ENCODE measurements at regions not wholly inside any gene's neighbourhood (a gene's known extent, or its start where the extent isn't known, plus 50 kb on each side); places are given as distances from the start of the nearest gene placed in this dataset.
A peak's percentile ranks its signal among the peaks of the same experiment; 100 is the strongest.

- TF ChIP-seq NFIC (IDR thresholded peaks at IDR 0.05; ENCODE audit: borderline replicate concordance), result peak; percentile 41; the same call in 1 of the 2 replicates
- no peak for TF ChIP-seq ZBTB33 (IDR thresholded peaks at IDR 0.05; ENCODE audit: borderline replicate concordance, low read depth)
- TF ChIP-seq NRF1 (IDR thresholded peaks at IDR 0.05; ENCODE audit: low read depth, low read length), result no peak
- no peak for TF ChIP-seq EZH2phosphoT487 (IDR thresholded peaks at IDR 0.05; ENCODE audit: borderline replicate concordance, low read depth)
- no peak for TF ChIP-seq FOSL2 (IDR thresholded peaks at IDR 0.05; ENCODE audit: borderline replicate concordance, low read depth)
- TF ChIP-seq FOXM1 (IDR thresholded peaks at IDR 0.05; ENCODE audit: low read depth), result no peak
- H3K27ac ChIP-seq (ENCODE audit: low read depth in 2 of 2, low read length in 1 of 2), result peak overlapping the region in 1 of 2 experiments; percentile 27; a peak in 1 of 4 replicates
- no peak for DNase-seq
- POLR2A ChIA-PET, result no interaction called here
- no peaks in the 10 kb centered on the region for H3F3A ChIP-seq (replicated peaks; ENCODE audit: insufficient read depth)
- H3K9me3 ChIP-seq, result 0 out of 2 replicates have a peak, but pooled peaks cover 5% of the 10 kb centered on the region
- no peaks in the 10 kb centered on the region; a peak in 1 of 4 replicates for H3K4me1 ChIP-seq (ENCODE audit: control insufficient read depth in 1 of 2, insufficient read depth in 2 of 2, low read depth in 1 of 2, low read length in 1 of 2)
- no peaks in the 10 kb centered on the region for H3K79me2 ChIP-seq (ENCODE audit: insufficient read depth)
- no peak overlapping the region for H3K9ac ChIP-seq
- H3K9me2 ChIP-seq, result no peaks in the 10 kb centered on the region
- WGBS (ENCODE audit: low lambda C conversion rate), result 25% methylated on average over 1 of the region's 1 CpG
- H4K20me1 ChIP-seq (ENCODE audit: insufficient read depth), result no peaks in the 10 kb centered on the region
- H2AFZ ChIP-seq (ENCODE audit: low read depth), result no peak overlapping the region
- H3K27me3 ChIP-seq (ENCODE audit: insufficient read depth), result no peaks in the 10 kb centered on the region
- H3K4me3 ChIP-seq (ENCODE audit: low read depth in 2 of 2, low read length in 1 of 2), result no peak overlapping the region
- no peaks in the 10 kb centered on the region for H3K36me3 ChIP-seq (replicated peaks in 1 of 2; ENCODE audit: control insufficient read depth in 1 of 2, insufficient read depth in 2 of 2, low read length in 1 of 2)
- no peak overlapping the region for H3K4me2 ChIP-seq
- CTCF ChIA-PET, result no interaction called here
These were observed 206.3 kb downstream of the CSNK1G3 start for GRCh38 chr5:123718238-123718637.

- TF ChIP-seq EP300 (IDR thresholded peaks at IDR 0.05; ENCODE audit: borderline replicate concordance in 1 of 2, low read depth in 1 of 2, low read length in 1 of 2) (peak in 1 of 2 experiments; percentile 60; a peak in 1 of 4 replicates), FOSL2 (IDR thresholded peaks at IDR 0.05; ENCODE audit: borderline replicate concordance, low read depth) (peak; percentile 15; the same call in 1 of the 2 replicates), GABPA (IDR thresholded peaks at IDR 0.05; ENCODE audit: low read depth) (no peak), USF2 (IDR thresholded peaks at IDR 0.05; ENCODE audit: borderline replicate concordance, low read depth, low read length) (no peak), TEAD4 (IDR thresholded peaks at IDR 0.05; ENCODE audit: borderline replicate concordance, insufficient read depth) (0 out of 2 replicates have a peak, but pooled peaks have one; percentile 33), JUND (IDR thresholded peaks at IDR 0.05) (peak; percentile 36; the same call in 1 of the 2 replicates), TCF12 (IDR thresholded peaks at IDR 0.05) (peak; percentile 66)
- ChIA-PET POLR2A (no interaction called here), CTCF (no interaction called here)
- no peak overlapping the region for H3K4me3 ChIP-seq (ENCODE audit: low read depth in 2 of 2, low read length in 1 of 2)
- H4K20me1 ChIP-seq (ENCODE audit: insufficient read depth), result no peaks in the 10 kb centered on the region
- H3K36me3 ChIP-seq (replicated peaks in 1 of 2; ENCODE audit: control insufficient read depth in 1 of 2, insufficient read depth in 2 of 2, low read length in 1 of 2), result no peaks in the 10 kb centered on the region
- no peaks in the 10 kb centered on the region for H3K79me2 ChIP-seq (ENCODE audit: insufficient read depth)
- DNase-seq, result no peak
- no peak overlapping the region for H3K9ac ChIP-seq
- H3K27ac ChIP-seq (ENCODE audit: low read depth in 2 of 2, low read length in 1 of 2), result no peak overlapping the region
- H3F3A ChIP-seq (replicated peaks; ENCODE audit: insufficient read depth), result no peaks in the 10 kb centered on the region
- H2AFZ ChIP-seq (ENCODE audit: low read depth), result no peak overlapping the region
- no peaks in the 10 kb centered on the region for H3K27me3 ChIP-seq (ENCODE audit: insufficient read depth)
- H3K4me2 ChIP-seq, result no peak overlapping the region
- no peaks in the 10 kb centered on the region for H3K9me2 ChIP-seq
- no peaks in the 10 kb centered on the region; a peak in 1 of 4 replicates for H3K4me1 ChIP-seq (ENCODE audit: control insufficient read depth in 1 of 2, insufficient read depth in 2 of 2, low read depth in 1 of 2, low read length in 1 of 2)
- 0 out of 2 replicates have a peak, but pooled peaks cover 7% of the 10 kb centered on the region for H3K9me3 ChIP-seq
These were observed 205.2 kb downstream of the CSNK1G3 start for GRCh38 chr5:123717139-123717538.

Data from SK-N-SH (cell line).